ENCODE measurements at regions not wholly inside any gene's neighbourhood (a gene's known extent, or its start where the extent isn't known, plus 50 kb on each side); places are given as distances from the start of the nearest gene placed in this dataset.

DNA sequence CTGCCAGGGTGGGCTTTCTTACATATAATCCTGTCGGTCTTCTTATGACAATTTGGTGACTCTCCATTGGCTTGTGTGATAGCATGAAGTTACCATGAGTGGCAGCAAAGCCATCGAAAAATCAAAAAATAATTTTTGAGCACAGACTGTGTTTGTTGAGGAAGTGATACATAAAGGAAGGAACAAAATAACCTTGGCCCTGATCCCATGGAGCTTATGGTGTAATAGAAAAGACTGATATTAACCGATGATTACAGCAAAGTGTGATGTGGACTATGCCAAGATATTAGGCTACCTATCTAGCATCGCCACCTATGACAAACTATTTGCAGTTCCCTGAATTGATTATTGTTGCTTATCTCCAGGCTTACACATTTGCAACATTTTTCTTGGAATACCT is 383.2 kb downstream of the AEBP2 start:
- TF ChIP-seq, protein P1, sequence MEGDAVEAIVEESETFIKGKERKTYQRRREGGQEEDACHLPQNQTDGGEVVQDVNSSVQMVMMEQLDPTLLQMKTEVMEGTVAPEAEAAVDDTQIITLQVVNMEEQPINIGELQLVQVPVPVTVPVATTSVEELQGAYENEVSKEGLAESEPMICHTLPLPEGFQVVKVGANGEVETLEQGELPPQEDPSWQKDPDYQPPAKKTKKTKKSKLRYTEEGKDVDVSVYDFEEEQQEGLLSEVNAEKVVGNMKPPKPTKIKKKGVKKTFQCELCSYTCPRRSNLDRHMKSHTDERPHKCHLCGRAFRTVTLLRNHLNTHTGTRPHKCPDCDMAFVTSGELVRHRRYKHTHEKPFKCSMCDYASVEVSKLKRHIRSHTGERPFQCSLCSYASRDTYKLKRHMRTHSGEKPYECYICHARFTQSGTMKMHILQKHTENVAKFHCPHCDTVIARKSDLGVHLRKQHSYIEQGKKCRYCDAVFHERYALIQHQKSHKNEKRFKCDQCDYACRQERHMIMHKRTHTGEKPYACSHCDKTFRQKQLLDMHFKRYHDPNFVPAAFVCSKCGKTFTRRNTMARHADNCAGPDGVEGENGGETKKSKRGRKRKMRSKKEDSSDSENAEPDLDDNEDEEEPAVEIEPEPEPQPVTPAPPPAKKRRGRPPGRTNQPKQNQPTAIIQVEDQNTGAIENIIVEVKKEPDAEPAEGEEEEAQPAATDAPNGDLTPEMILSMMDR (conservative IDR thresholded peaks at IDR 0.05; ENCODE audit: low read length): no peak
- TF ChIP-seq EZH2phosphoT487 (IDR thresholded peaks at IDR 0.05; ENCODE audit: borderline replicate concordance): no peak
